Left ventricle myocardium inferior (tissue), 1 donor: ENCODE measurements at regions not wholly inside any gene's neighbourhood (a gene's known extent, or its start where the extent isn't known, plus 50 kb on each side); places are given as distances from the start of the nearest gene placed in this dataset.

ENCODE experiments used
- DNase-seq: peaks from one replicate; pipeline ENCODE4 v3.0.0-alpha.2; 2020
- H3K27ac ChIP-seq: fragments of 200-600 bp; replicated peaks from 2 replicates; pipeline ENCODE4 v1.8.0; 2021
- H3K27me3 ChIP-seq: fragments of 200-600 bp; 2 replicates; pipeline ENCODE4 v1.8.0; 2021; ENCODE audit warnings: low read depth
- H3K36me3 ChIP-seq: fragments of 200-600 bp; 2 replicates; pipeline ENCODE4 v1.8.0; 2021
- H3K4me1 ChIP-seq: fragments of 200-600 bp; 2 replicates; pipeline ENCODE4 v1.8.0; 2021
- H3K4me3 ChIP-seq: fragments of 200-600 bp; 2 replicates; pipeline ENCODE4 v1.8.0; 2021; ENCODE audit warnings: mild to moderate bottlenecking, moderate library complexity
- H3K9me3 ChIP-seq: fragments of 200-600 bp; replicated peaks from 2 replicates; pipeline ENCODE4 v1.8.0; 2021
- intact Hi-C: fragments of 100-400 bp; cut with micrococcal nuclease; formaldehyde crosslinking; loops from one replicate; pipeline ENCODE4 v1.11.0; 2022
- TF ChIP-seq, protein P1 (sequence below): fragments of 200-600 bp; IDR thresholded peaks from 2 replicates; pipeline ENCODE4 v1.8.0; 2021; ENCODE audit warnings: antibody characterized with exemption, mild to moderate bottlenecking, borderline replicate concordance
- donor health status: DM: no; HTN: yes; CAD: no; lungs with severe emphysema.

DNA sequence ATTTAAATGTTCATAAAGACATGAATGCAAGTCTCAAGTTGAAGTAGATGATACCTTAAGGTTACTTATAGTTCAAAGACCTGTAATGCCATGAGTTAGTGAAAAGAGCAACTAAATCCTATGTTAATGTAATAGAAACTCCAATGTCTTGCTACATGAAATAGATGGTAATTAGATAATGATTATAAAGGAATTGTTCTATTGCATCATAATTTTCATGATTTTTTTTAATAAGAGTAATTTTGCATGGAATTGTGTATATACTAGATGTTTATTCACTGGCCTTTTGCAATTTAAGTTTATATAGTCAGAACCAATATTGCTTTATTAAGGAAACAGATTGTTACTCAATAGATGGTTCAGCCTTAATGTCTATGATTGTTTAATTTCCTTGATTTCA is 115.5 kb upstream of the SYT10 start:
- intact Hi-C loops, result no loop called here
- H3K36me3 ChIP-seq, result no peaks in the 10 kb centered on the region
- TF ChIP-seq, protein P1, sequence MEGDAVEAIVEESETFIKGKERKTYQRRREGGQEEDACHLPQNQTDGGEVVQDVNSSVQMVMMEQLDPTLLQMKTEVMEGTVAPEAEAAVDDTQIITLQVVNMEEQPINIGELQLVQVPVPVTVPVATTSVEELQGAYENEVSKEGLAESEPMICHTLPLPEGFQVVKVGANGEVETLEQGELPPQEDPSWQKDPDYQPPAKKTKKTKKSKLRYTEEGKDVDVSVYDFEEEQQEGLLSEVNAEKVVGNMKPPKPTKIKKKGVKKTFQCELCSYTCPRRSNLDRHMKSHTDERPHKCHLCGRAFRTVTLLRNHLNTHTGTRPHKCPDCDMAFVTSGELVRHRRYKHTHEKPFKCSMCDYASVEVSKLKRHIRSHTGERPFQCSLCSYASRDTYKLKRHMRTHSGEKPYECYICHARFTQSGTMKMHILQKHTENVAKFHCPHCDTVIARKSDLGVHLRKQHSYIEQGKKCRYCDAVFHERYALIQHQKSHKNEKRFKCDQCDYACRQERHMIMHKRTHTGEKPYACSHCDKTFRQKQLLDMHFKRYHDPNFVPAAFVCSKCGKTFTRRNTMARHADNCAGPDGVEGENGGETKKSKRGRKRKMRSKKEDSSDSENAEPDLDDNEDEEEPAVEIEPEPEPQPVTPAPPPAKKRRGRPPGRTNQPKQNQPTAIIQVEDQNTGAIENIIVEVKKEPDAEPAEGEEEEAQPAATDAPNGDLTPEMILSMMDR, result no peak
- no peaks in the 10 kb centered on the region for H3K4me1 ChIP-seq
- no peaks in the 10 kb centered on the region for H3K27me3 ChIP-seq
- H3K27ac ChIP-seq, result no peak overlapping the region
- H3K4me3 ChIP-seq, result no peak overlapping the region
- H3K9me3 ChIP-seq, result peaks cover 10% of the 10 kb centered on the region
- no peak for DNase-seq

- H3K27me3 ChIP-seq, result no peaks in the 10 kb centered on the region
- no peaks in the 10 kb centered on the region for H3K4me1 ChIP-seq
- H3K4me3 ChIP-seq, result no peak overlapping the region
- no peaks in the 10 kb centered on the region for H3K36me3 ChIP-seq
- TF ChIP-seq, protein P1, result no peak
- DNase-seq, result no peak
- no peak overlapping the region for H3K27ac ChIP-seq
- intact Hi-C loops, result no loop called here
- peaks cover 36% of the 10 kb centered on the region for H3K9me3 ChIP-seq
These were observed 121.1 kb upstream of the SYT10 start for GRCh38 chr12:33560653-33561208.

GRCh38 chr12:33562401-33562800 is 122.8 kb upstream of the SYT10 start:
- no peak for DNase-seq
- Histone ChIP-seq H3K27me3 (no peaks in the 10 kb centered on the region), H3K27ac (no peak overlapping the region), H3K9me3 (peaks cover 38% of the 10 kb centered on the region), H3K4me3 (no peak overlapping the region), H3K4me1 (no peaks in the 10 kb centered on the region), H3K36me3 (no peaks in the 10 kb centered on the region)
- intact Hi-C loops, result no loop called here
- TF ChIP-seq, protein P1, result no peak

DNA sequence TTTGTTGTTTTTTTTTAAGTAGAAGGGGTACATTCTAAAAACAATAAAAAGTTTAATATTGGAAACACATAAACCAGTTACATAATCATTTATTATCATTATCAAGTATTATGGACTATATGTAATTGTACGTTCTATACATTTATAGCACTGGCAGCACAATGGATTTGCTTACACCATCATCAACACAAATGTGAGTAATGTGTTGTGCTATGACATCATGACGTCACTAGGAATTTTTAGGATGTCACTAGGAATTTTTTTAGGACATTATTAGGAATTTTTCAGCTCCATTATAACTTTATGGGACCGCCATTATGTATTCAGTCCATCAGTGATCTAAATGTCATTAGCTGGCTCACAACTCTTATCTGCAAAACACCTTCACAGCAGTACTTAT is 126.8 kb upstream of the SYT10 start:
- H3K27ac ChIP-seq, result no peak overlapping the region

DNA sequence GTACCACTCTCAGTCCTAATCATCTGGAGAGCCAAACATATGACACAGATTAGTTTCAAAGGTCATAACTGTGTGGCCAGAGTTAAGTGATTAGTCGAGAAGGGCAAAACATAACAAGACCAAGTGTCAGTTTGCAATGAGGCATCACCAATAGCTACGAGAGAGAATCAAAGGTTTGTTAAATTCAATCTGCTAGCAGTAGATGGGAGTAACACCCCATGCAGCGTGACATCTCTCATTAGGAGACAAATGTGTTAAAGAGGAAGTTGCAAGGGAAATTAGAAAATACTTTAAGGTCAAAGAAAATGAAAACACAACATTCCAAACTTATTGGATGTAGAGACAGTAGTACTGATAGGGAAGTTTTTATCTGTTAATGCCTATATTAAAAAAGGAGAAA is 135.7 kb upstream of the SYT10 start:
- H3K27me3 ChIP-seq, result no peaks in the 10 kb centered on the region
- no peak overlapping the region for H3K27ac ChIP-seq
- H3K4me3 ChIP-seq, result no peak overlapping the region
- TF ChIP-seq, protein P1, result no peak
- H3K4me1 ChIP-seq, result no peaks in the 10 kb centered on the region
- no peaks in the 10 kb centered on the region for H3K36me3 ChIP-seq
- intact Hi-C loops, result no loop called here
- no peak for DNase-seq
- peaks cover 17% of the 10 kb centered on the region for H3K9me3 ChIP-seq

More for the DNA sequence above, 126.8 kb upstream of the SYT10 start:
- Histone ChIP-seq H3K27me3 (no peaks in the 10 kb centered on the region), H3K4me3 (no peak overlapping the region), H3K9me3 (peaks cover 45% of the 10 kb centered on the region), H3K36me3 (no peaks in the 10 kb centered on the region), H3K4me1 (no peaks in the 10 kb centered on the region)
- no peak for DNase-seq
- TF ChIP-seq, protein P1, result no peak
- intact Hi-C loops, result no loop called here
